SK-N-SH (cell line): ENCODE measurements at regions not wholly inside any gene's neighbourhood (a gene's known extent, or its start where the extent isn't known, plus 50 kb on each side); places are given as distances from the start of the nearest gene placed in this dataset.
A peak's percentile ranks its signal among the peaks of the same experiment; 100 is the strongest.

ENCODE experiments used
- CTCF ChIA-PET: fragments of 300-600, 350-600 bp; formaldehyde crosslinking; extraction: SDS; loops from one replicate; lab custom pipeline; 2021; lab: Yijun Ruan, JAX
- POLR2A ChIA-PET: fragments of 350-600 bp; sonication (Branson Sonifier 250); formaldehyde crosslinking; extraction: SDS; loops from one replicate; lab custom pipeline; 2020; ENCODE audit warnings: antibody characterized with exemption, inconsistent platforms; lab: Yijun Ruan, JAX
- DNase-seq: peaks from one replicate; pipeline ENCODE4 v3.0.0; 2012
- H2AFZ ChIP-seq: fragments of 200-600 bp; sonication (generic); 2 replicates; pipeline ENCODE4 v1.8.1; 2016; ENCODE audit warnings: antibody characterized with exemption, mild to moderate bottlenecking, low read depth
- H3F3A ChIP-seq: fragments of 200-600 bp; sonication (generic); replicated peaks from 2 replicates; pipeline ENCODE3; 2016; ENCODE audit warnings: antibody characterized with exemption, mild to moderate bottlenecking; ENCODE audit not compliant: insufficient read depth
- H3K27ac ChIP-seq, 2 experiments: fragments of 200-500 bp in 1 of 2; fragments of 200-600 bp in 1 of 2; sonication (Bioruptor generic) in 1 of 2; sonication (generic), shearing (Covaris generic) in 1 of 2; 2 replicates each; pipeline versions ENCODE4 v1.5.1 to v1.6.1; 2014 to 2016; ENCODE audit warnings: low read depth in 2 of 2, inconsistent platforms in 1 of 2, low read length in 1 of 2, mild to moderate bottlenecking in 1 of 2, mixed read lengths in 1 of 2
- H3K27me3 ChIP-seq: fragments of 200-600 bp; sonication (generic), shearing (Covaris generic); 2 replicates; pipeline ENCODE4 v1.6.1; 2016; ENCODE audit warnings: mixed run types; ENCODE audit not compliant: insufficient read depth
- H3K36me3 ChIP-seq, 2 experiments: fragments of 200-500 bp in 1 of 2; fragments of 200-600 bp in 1 of 2; sonication (Bioruptor generic) in 1 of 2; sonication (generic) in 1 of 2; replicated peaks in 1 of 2; 2 replicates each; pipeline versions ENCODE3 to v1.5.1; 2014 to 2016; ENCODE audit warnings: low read length in 1 of 2, mild to moderate bottlenecking in 1 of 2; ENCODE audit not compliant: insufficient read depth in 2 of 2, control insufficient read depth in 1 of 2
- H3K4me1 ChIP-seq, 2 experiments: fragments of 200-500 bp in 1 of 2; fragments of 200-600 bp in 1 of 2; sonication (Bioruptor generic) in 1 of 2; sonication (generic), shearing (Covaris generic) in 1 of 2; 2 replicates each; pipeline versions ENCODE4 v1.5.1 to v1.6.1; 2014 to 2016; ENCODE audit warnings: low read depth in 1 of 2, low read length in 1 of 2, mixed run types in 1 of 2; ENCODE audit not compliant: insufficient read depth in 2 of 2, control insufficient read depth in 1 of 2
- H3K4me2 ChIP-seq: fragments of 200-600 bp; sonication (generic), shearing (Covaris generic); 2 replicates; pipeline ENCODE4 v1.6.1; 2017; ENCODE audit warnings: mixed run types
- H3K4me3 ChIP-seq, 2 experiments: fragments of 200-500 bp in 1 of 2; fragments of 200-600 bp in 1 of 2; sonication (Bioruptor generic) in 1 of 2; sonication (generic), shearing (Covaris generic) in 1 of 2; 2 replicates each; pipeline versions ENCODE4 v1.5.1 to v1.8.1; 2014 to 2016; ENCODE audit warnings: low read depth in 2 of 2, inconsistent platforms in 1 of 2, low read length in 1 of 2, mild to moderate bottlenecking in 1 of 2, mixed read lengths in 1 of 2, moderate library complexity in 1 of 2
- H3K79me2 ChIP-seq: fragments of 200-600 bp; sonication (generic); 2 replicates; pipeline ENCODE4 v1.8.1; 2017; ENCODE audit warnings: mild to moderate bottlenecking; ENCODE audit not compliant: insufficient read depth
- H3K9ac ChIP-seq: fragments of 200-600 bp; sonication (generic); 2 replicates; pipeline ENCODE4 v1.6.1; 2017; ENCODE audit warnings: mixed run types
- H3K9me2 ChIP-seq: fragments of 200-600 bp; sonication (generic); 2 replicates; pipeline ENCODE4 v1.6.1; 2017; ENCODE audit warnings: mixed run types
- H3K9me3 ChIP-seq: fragments of 200-600 bp; sonication (generic); 2 replicates; pipeline ENCODE4 v1.6.1; 2017; ENCODE audit warnings: mixed run types, mild to moderate bottlenecking, moderate library complexity
- H4K20me1 ChIP-seq: fragments of 200-600 bp; sonication (generic); 2 replicates; pipeline ENCODE4 v1.6.1; 2017; ENCODE audit warnings: mild to moderate bottlenecking, mixed run types; ENCODE audit not compliant: insufficient read depth
- CHD2 ChIP-seq: fragments of 150-350 bp; IDR thresholded peaks from 2 replicates; pipeline ENCODE4 v1.6.1; 2018; ENCODE audit warnings: low read length; ENCODE audit not compliant: partially characterized antibody
- ELF1 ChIP-seq: IDR thresholded peaks from 2 replicates; pipeline ENCODE4 v1.4.0; 2012
- EP300 ChIP-seq, 2 experiments: IDR thresholded peaks; 2 replicates each; pipeline versions ENCODE4 v1.4.0 to v1.6.1; 2012; ENCODE audit warnings: borderline replicate concordance in 1 of 2, low read depth in 1 of 2, low read length in 1 of 2
- FOSL2 ChIP-seq: IDR thresholded peaks from 2 replicates; pipeline ENCODE4 v1.4.0; 2012; ENCODE audit warnings: low read depth, mild to moderate bottlenecking, moderate library complexity, borderline replicate concordance
- FOXJ3 ChIP-seq: sonication (generic); formaldehyde crosslinking; IDR thresholded peaks from 2 replicates; pipeline ENCODE4 v1.5.1; 2020; ENCODE audit warnings: mild to moderate bottlenecking, missing genetic modification reagents
- FOXM1 ChIP-seq: IDR thresholded peaks from 2 replicates; pipeline ENCODE4 v1.4.0; 2012; ENCODE audit warnings: low read depth, mild to moderate bottlenecking
- GABPA ChIP-seq: IDR thresholded peaks from 2 replicates; pipeline ENCODE4 v1.4.0; 2012; ENCODE audit warnings: low read depth, mild to moderate bottlenecking
- GATA2 ChIP-seq: sonication (generic); formaldehyde crosslinking; IDR thresholded peaks from 2 replicates; pipeline ENCODE4 v1.5.0; 2020; ENCODE audit warnings: mild to moderate bottlenecking, missing genetic modification reagents
- JUND ChIP-seq: IDR thresholded peaks from 2 replicates; pipeline ENCODE4 v1.4.0; 2012
- MXI1 ChIP-seq: IDR thresholded peaks from 2 replicates; pipeline ENCODE4 v1.6.1; 2012; ENCODE audit warnings: mild to moderate bottlenecking, low read depth, low read length, improper control_type of control experiment
- NFIC ChIP-seq: IDR thresholded peaks from 2 replicates; pipeline ENCODE4 v1.4.0; 2012; ENCODE audit warnings: borderline replicate concordance
- NRF1 ChIP-seq: IDR thresholded peaks from 2 replicates; pipeline ENCODE4 v1.6.1; 2012; ENCODE audit warnings: low read depth, mild to moderate bottlenecking, low read length
- POLR2AphosphoS5 ChIP-seq: IDR thresholded peaks from 2 replicates; pipeline ENCODE4 v1.6.1; 2012; ENCODE audit warnings: low read depth, low read length
- RCOR1 ChIP-seq: fragments of 150-350 bp; IDR thresholded peaks from 2 replicates; pipeline ENCODE4 v1.6.1; 2017; ENCODE audit warnings: antibody characterized with exemption, low read length
- RFX5 ChIP-seq: IDR thresholded peaks from 2 replicates; pipeline ENCODE4 v1.6.1; 2012; ENCODE audit warnings: mild to moderate bottlenecking, improper control_type of control experiment, low read length
- TAF1 ChIP-seq: IDR thresholded peaks from 2 replicates; pipeline ENCODE4 v1.6.1; 2012; ENCODE audit warnings: low read depth, mild to moderate bottlenecking, low read length, moderate library complexity, borderline replicate concordance
- WGBS: methylation state at CpG from one replicate; pipeline ENCODE4 v1.1.6; 2017; ENCODE audit warnings: low lambda C conversion rate; 5-methylcytosine and 5-hydroxymethylcytosine counted together
- TF ChIP-seq, protein P1 (sequence below): IDR thresholded peaks from 2 replicates; pipeline ENCODE4 v1.4.0; 2012; ENCODE audit warnings: low read depth, borderline replicate concordance
- TF ChIP-seq, protein P2 (sequence below): IDR thresholded peaks from 2 replicates; pipeline ENCODE4; 2012
- TF ChIP-seq, protein P3 (sequence below): fragments of 150-350 bp; IDR thresholded peaks from 2 replicates; pipeline ENCODE4 v1.6.1; 2016; ENCODE audit warnings: mild to moderate bottlenecking, low read depth, low read length
- TF ChIP-seq, protein P4 (sequence below): fragments of 200-600 bp; sonication (generic); IDR thresholded peaks from 2 replicates; pipeline ENCODE4 v1.6.1; 2017; ENCODE audit warnings: antibody characterized with exemption, mild to moderate bottlenecking, moderate library complexity

DNA sequence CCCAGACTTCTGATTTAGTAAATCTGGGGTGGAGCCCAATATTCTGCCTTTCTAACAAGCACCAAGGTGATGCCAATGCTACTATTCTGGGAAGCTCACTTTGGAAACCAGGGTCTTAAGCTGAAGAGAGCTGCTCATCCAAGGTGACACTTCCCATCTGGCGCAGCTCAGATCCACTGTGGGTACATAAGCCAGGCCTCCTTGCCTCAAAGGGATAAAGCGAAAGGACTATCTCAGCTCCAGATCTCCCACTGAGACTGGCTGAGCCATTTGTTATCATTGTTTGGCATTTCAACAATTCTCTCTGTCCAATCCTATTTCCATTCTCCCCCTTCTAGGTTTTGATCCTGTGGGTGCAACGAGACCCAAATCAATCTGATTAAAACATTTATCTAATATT lies 323.8 kb downstream of the GBE1 start:
- H3F3A ChIP-seq = no peaks in the 10 kb centered on the region
- H3K27ac ChIP-seq = no peak overlapping the region
- no peaks in the 10 kb centered on the region for H4K20me1 ChIP-seq
- no peak overlapping the region for H2AFZ ChIP-seq
- no peaks in the 10 kb centered on the region for H3K79me2 ChIP-seq
- POLR2A ChIA-PET = no interaction called here
- 54% methylated on average over 3 of the region's 3 CpGs for WGBS
- no peak for DNase-seq
- no peak overlapping the region for H3K4me3 ChIP-seq
- H3K4me1 ChIP-seq = peaks cover under 1 to 2% of the 10 kb centered on the region in 2 experiments; a peak in 2 of 4 replicates
- no peak overlapping the region for H3K4me2 ChIP-seq
- CTCF ChIA-PET = interaction anchor here (1.6 kb wide), 1 partner anchor 43 kb away, joined by 3 read pairs; no protein-coding TSS in a partner anchor
- H3K9me2 ChIP-seq = no peaks in the 10 kb centered on the region
- no peaks in the 10 kb centered on the region for H3K36me3 ChIP-seq
- H3K9me3 ChIP-seq = no peaks in the 10 kb centered on the region
- H3K27me3 ChIP-seq = no peaks in the 10 kb centered on the region
- TF ChIP-seq GATA2 (CRISPR knock-in tag) (0 out of 2 replicates have a peak, but pooled peaks have one; percentile 32), NRF1 (no peak), FOSL2 (no peak), EP300 (IDR thresholded peaks at IDR 0.05; ENCODE audit: borderline replicate concordance in 1 of 2, low read depth in 1 of 2, low read length in 1 of 2) (peak in 1 of 2 experiments; percentile 33; a peak in 2 of 4 replicates), RFX5 (no peak), CHD2 (no peak), TAF1 (no peak)
- TF ChIP-seq, protein P1, sequence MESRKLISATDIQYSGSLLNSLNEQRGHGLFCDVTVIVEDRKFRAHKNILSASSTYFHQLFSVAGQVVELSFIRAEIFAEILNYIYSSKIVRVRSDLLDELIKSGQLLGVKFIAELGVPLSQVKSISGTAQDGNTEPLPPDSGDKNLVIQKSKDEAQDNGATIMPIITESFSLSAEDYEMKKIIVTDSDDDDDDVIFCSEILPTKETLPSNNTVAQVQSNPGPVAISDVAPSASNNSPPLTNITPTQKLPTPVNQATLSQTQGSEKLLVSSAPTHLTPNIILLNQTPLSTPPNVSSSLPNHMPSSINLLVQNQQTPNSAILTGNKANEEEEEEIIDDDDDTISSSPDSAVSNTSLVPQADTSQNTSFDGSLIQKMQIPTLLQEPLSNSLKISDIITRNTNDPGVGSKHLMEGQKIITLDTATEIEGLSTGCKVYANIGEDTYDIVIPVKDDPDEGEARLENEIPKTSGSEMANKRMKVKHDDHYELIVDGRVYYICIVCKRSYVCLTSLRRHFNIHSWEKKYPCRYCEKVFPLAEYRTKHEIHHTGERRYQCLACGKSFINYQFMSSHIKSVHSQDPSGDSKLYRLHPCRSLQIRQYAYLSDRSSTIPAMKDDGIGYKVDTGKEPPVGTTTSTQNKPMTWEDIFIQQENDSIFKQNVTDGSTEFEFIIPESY = no peak
- TF ChIP-seq, all 33 proteins: peak for 2
- H3K9ac ChIP-seq = no peak overlapping the region

DNA sequence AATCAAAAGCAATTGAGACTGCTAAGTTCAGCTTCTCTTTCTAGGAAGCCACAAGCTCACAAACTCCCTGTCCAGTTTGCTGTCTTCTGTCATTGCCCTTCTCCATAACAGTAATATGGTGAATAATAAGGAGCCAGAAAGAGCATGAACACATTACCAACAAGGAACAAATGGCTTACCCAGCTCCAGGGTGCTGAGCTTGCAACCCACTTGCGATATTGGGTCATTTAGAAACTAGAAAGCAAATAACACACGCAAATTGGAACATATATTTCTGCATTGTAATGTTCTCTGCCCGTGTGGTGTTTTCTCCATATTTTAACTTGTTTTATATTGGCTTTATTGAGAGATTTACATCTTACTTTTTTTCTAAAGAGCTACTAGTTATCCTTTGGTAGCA lies 325.3 kb downstream of the GBE1 start:
- no peaks in the 10 kb centered on the region for H3K27me3 ChIP-seq
- H3K27ac ChIP-seq = no peak overlapping the region
- H3K9ac ChIP-seq = no peak overlapping the region
- no peak overlapping the region for H3K4me3 ChIP-seq
- no peaks in the 10 kb centered on the region for H3K79me2 ChIP-seq
- H4K20me1 ChIP-seq = no peaks in the 10 kb centered on the region
- POLR2A ChIA-PET = no interaction called here
- no peaks in the 10 kb centered on the region for H3F3A ChIP-seq
- DNase-seq = no peak
- no peak overlapping the region for H2AFZ ChIP-seq
- no peaks in the 10 kb centered on the region for H3K36me3 ChIP-seq
- CTCF ChIA-PET = interaction anchor here (1.5 to 2.1 kb wide), 4 partner anchors 17 to 207 kb away, joined by 3 to 7 read pairs (median 4); no protein-coding TSS in a partner anchor
- no peaks in the 10 kb centered on the region for H3K9me2 ChIP-seq
- H3K9me3 ChIP-seq = no peaks in the 10 kb centered on the region
- H3K4me1 ChIP-seq = peaks cover 0 to 2% of the 10 kb centered on the region in 2 experiments; a peak in 1 of 4 replicates
- WGBS = 76% methylated on average over 3 of the region's 3 CpGs
- H3K4me2 ChIP-seq = no peak overlapping the region
- TF ChIP-seq GATA2 (CRISPR knock-in tag) = no peak
- no peak for TF ChIP-seq JUND
- TF ChIP-seq ELF1 = no peak
- TF ChIP-seq NFIC = no peak
- TF ChIP-seq, protein P1 = no peak
- TF ChIP-seq TAF1 = no peak
- TF ChIP-seq FOXM1 = no peak
- TF ChIP-seq FOSL2 = no peak
- TF ChIP-seq RCOR1 = no peak
- TF ChIP-seq, protein P2, sequence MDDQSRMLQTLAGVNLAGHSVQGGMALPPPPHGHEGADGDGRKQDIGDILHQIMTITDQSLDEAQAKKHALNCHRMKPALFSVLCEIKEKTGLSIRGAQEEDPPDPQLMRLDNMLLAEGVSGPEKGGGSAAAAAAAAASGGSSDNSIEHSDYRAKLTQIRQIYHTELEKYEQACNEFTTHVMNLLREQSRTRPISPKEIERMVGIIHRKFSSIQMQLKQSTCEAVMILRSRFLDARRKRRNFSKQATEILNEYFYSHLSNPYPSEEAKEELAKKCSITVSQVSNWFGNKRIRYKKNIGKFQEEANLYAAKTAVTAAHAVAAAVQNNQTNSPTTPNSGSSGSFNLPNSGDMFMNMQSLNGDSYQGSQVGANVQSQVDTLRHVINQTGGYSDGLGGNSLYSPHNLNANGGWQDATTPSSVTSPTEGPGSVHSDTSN = no peak
- TF ChIP-seq CHD2 = no peak
- TF ChIP-seq, protein P3, sequence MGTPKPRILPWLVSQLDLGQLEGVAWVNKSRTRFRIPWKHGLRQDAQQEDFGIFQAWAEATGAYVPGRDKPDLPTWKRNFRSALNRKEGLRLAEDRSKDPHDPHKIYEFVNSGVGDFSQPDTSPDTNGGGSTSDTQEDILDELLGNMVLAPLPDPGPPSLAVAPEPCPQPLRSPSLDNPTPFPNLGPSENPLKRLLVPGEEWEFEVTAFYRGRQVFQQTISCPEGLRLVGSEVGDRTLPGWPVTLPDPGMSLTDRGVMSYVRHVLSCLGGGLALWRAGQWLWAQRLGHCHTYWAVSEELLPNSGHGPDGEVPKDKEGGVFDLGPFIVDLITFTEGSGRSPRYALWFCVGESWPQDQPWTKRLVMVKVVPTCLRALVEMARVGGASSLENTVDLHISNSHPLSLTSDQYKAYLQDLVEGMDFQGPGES = no peak
- TF ChIP-seq GABPA = no peak
- TF ChIP-seq MXI1 = no peak
- TF ChIP-seq RFX5 = no peak
- TF ChIP-seq, protein P4, sequence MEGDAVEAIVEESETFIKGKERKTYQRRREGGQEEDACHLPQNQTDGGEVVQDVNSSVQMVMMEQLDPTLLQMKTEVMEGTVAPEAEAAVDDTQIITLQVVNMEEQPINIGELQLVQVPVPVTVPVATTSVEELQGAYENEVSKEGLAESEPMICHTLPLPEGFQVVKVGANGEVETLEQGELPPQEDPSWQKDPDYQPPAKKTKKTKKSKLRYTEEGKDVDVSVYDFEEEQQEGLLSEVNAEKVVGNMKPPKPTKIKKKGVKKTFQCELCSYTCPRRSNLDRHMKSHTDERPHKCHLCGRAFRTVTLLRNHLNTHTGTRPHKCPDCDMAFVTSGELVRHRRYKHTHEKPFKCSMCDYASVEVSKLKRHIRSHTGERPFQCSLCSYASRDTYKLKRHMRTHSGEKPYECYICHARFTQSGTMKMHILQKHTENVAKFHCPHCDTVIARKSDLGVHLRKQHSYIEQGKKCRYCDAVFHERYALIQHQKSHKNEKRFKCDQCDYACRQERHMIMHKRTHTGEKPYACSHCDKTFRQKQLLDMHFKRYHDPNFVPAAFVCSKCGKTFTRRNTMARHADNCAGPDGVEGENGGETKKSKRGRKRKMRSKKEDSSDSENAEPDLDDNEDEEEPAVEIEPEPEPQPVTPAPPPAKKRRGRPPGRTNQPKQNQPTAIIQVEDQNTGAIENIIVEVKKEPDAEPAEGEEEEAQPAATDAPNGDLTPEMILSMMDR = no peak
- no peak for TF ChIP-seq FOXJ3
- no peak for TF ChIP-seq POLR2AphosphoS5
